Limb (tissue), 2 donors: ENCODE measurements at regions not wholly inside any gene's neighbourhood (a gene's known extent, or its start where the extent isn't known, plus 50 kb on each side); places are given as distances from the start of the nearest gene placed in this dataset.
A peak's percentile ranks its signal among the peaks of the same experiment; 100 is the strongest.
"Not testable (repeated sequence)": the region's sequence is repeated elsewhere in the genome, so short reads cannot be mapped to it uniquely, and the experiment has no call there.

Experiments used
- DNase-seq, 2 donors: peaks; one replicate each; pipeline ENCODE4 v3.0.0-alpha.2; 2016; ENCODE audit errors: extremely low spot score in 2 of 2

GRCh38 chr22:49677495-49677889, 150.2 kb downstream of the BRD1 start:
- DNase-seq: peak in 1 of 2 donors; percentile 15

DNA sequence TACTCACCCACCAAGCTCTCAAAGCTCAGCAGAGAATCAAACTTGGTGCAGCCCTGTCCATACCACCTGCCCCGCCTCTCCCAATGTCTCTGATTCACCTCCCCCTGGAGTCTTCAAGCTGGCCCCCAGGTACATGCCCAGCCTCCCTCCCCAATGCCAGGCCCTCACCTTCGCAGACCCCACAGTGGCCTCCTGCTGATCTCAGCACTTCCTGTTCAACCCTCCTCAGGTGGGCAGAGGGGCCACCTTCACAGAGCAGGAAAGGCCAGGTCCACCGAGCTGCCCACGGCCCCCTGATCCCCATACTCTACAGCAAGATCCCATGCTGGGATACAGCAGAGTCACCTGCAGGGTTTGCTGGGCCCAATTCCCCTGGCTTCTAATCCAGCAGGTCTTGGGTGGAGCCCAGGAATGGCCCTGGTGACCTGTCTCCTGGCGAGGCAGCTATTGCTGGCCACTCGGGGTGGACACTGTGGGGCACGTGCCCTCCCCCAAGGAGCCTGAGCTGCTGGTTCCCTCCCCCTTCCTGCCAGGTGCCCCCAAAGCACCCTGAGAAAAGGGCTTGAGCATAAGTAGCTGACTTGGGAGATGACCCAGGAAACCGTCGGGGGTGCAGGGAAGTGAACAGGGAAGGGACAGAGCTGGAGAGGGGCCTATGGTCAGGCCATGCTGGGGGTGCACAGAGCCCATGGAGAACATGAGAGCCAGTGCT, 150.7 kb downstream of the BRD1 start:
- DNase-seq: peak in 1 of 2 donors; percentile 16

- DNase-seq: no peak
These were observed 151.4 kb downstream of the BRD1 start for GRCh38 chr22:49676230-49676629.

GRCh38 chr22:49674479-49675050, 153.1 kb downstream of the BRD1 start:
- DNase-seq: no peak

DNA sequence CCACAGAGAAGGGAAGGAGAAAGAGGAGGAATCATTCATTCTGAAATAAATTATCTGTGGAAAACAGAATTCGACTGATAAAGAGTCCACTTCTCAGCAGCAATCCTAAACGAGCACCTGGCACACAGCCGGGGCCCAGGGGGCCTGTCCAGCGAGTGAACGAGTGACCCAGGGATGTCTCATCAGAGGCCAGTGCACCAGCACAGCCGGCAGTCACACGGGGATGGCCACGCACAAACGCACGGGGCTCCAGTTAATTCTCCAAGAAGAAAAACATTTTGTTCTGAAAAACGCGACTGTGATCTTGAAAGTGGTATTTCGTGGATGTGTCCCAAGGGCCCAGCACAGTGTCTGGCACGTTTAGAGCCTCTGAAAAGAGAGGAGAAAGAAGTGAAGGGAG, 154.6 kb downstream of the BRD1 start:
- DNase-seq: peak in 1 of 2 donors; percentile 14

- DNase-seq: no peak
These were observed 155.6 kb downstream of the BRD1 start for GRCh38 chr22:49672014-49672516.

- DNase-seq: peak in 1 of 2 donors; percentile 36
These were observed 156.2 kb downstream of the BRD1 start for GRCh38 chr22:49671331-49672013.

- peak in 1 of 2 donors; percentile 64 for DNase-seq
These were observed 157.0 kb downstream of the BRD1 start for GRCh38 chr22:49670456-49671330.

GRCh38 chr22:49669969-49670455, 157.7 kb downstream of the BRD1 start:
- peak in 1 of 2 donors; percentile 33 for DNase-seq

GRCh38 chr22:49669427-49669968, 158.2 kb downstream of the BRD1 start:
- not testable (repeated sequence) for DNase-seq

DNA sequence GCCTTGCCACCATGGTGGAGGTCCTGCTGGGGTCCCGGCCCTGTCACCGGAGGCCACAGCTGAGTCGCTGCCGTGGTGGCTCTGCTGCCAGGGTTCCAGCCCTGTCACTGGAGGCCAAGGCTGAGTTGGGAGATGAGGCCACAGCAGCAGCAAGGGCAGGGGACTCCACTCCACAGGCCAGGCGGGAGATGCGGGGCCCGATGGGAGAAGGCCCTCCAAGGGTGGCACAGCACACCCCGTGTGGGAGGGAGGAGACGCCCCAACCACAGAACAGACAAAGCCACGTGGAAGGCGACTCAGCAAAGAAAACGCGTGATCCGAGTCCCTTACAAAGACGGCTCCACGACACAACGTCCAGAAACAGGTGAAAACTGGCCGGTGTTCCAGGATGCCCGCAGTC, 159.3 kb downstream of the BRD1 start:
- no peak for DNase-seq

DNA sequence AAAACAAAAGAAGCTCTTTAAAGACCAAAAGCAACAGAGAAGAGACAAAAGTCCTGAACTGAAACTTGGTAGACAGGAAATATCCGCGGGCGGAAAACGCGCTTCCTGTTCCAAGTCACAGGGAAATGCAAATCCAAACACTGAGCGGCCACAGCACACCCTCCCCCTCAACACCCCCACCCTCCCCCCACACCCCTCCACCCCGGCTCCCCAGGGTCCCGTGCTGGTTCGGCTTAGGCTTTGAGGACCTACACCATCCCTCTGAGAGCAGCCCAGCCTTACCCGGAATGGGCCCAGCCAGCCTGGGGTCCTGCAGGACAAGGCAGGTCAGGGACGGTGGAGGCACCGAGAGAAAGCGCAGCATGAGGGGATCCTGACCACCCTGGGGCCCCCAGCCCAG, 160.4 kb downstream of the BRD1 start:
- DNase-seq: peak in 1 of 2 donors; percentile 24

DNA sequence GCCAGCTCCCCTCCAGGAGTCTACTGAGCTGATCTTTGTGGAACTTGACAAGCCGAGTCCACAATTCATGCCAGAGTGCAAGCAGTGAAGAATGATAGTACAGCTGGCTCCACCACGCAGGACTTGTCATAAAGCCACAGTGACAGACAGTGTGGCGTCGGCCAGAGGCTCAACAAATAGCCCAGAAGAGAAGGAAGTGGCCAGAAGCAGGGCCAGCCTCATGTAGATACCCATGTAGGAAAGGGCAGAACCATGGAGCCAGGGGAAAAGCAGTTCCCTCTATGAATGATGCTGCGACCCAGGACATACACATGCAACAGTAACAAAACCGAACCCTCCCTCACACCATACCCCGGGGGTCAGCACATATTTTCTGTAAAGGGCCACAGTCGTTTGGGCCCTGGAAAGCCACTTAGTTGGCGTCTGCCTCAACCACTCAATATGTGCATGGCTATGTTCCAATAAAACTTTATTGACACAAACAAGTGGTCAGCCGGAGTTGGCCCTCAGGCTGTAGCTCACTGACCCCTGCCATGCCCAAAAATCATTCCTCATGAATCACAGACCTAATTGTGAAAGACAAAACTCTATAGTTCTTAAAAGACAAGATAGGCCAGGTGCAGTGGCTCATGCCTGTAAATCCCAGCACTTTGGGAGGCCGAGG, 161.4 kb downstream of the BRD1 start:
- DNase-seq: no peak

- DNase-seq: peak in 1 of 2 donors; percentile 24
These were observed 162.8 kb downstream of the BRD1 start for GRCh38 chr22:49664891-49665290.

GRCh38 chr22:49664371-49664881, 163.2 kb downstream of the BRD1 start:
- DNase-seq: peak in 1 of 2 donors; percentile 33

DNA sequence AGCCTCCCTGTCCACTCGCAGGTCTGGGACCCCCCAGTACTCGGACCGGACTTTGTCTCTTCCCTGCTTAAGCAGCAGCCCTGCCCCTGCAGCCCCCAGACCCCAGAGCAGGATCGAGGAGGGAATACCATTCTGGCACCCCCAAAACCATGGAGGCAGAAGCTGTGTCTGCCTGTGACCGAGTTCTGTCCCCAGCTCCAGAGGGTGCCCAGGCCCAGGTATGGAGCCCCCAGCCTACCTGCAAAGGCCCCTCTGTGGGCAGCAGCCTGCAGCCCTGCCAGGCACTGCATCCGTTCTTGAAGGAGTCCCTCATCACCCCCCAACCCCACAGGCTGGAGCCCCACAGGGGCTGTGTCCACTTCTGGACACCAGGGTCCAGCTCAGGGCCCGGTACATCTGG, 163.8 kb downstream of the BRD1 start:
- DNase-seq: peak in 1 of 2 donors; percentile 12

GRCh38 chr22:49663311-49663711, 164.4 kb downstream of the BRD1 start:
- DNase-seq: no peak

DNA sequence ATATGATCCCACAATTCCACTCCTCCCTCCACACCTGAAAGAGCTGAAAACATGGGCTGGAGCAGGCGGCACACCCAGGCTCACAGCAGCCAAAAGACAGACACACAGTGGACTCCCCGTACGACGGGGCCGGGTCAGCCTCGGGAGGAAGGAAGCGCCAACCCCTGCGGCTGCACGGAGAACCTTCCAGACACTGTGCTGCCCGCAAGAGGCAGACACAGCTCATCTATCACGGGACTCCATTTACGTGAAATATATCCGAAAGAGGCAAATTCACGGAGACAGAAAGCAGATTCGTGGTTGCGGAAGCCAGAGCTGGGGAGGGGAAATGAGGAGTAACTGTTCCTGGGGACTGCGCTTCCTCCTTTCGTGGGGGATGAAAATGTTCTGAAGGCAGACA, 165.0 kb downstream of the BRD1 start:
- peak in 1 of 2 donors; percentile 19 for DNase-seq

GRCh38 chr22:49660794-49661781, 166.6 kb downstream of the BRD1 start:
- peak in 1 of 2 donors; percentile 25 for DNase-seq
